ENCODE measurements at regions not wholly inside any gene's neighbourhood (a gene's known extent, or its start where the extent isn't known, plus 50 kb on each side); places are given as distances from the start of the nearest gene placed in this dataset.

DNA sequence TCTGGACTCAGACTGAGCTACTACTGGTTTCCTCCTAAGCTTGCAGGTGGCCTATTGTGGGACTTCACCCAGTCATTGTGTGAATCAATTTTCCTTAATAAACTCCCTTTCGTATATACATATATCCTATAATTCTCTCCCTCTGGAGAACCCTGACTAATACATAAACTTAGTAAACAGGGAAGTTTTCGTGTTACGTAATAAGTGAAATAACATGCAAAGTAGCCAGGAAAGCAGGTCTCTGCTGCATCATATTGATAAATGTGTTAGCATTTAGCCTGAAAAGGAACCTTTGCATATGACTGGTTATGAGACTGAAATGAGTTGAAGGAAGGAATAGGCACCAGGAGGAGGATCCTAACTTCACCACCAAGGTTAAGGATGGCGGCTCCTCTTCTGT, 527.2 kb upstream of the FAM98A start:
- 97% methylated on average over 4 of the region's 4 CpGs; no CpG with 5 or more reads in 1 of the 2 experiments for WGBS, 2 experiments (ENCODE audit: extremely low coverage in 1 of 2, insufficient coverage in 1 of 2, insufficient read length in 1 of 2, insufficient replicate concordance in 2 of 2, low coverage in 1 of 2, low lambda C conversion rate in 2 of 2, missing lambda C conversion rate in 1 of 2)
- TF ChIP-seq CREB1 (IDR thresholded peaks at IDR 0.05) = no peak
- no peak for TF ChIP-seq SIRT6 (IDR thresholded peaks at IDR 0.05; ENCODE audit: low read length)
- TF ChIP-seq TCF12 (IDR thresholded peaks at IDR 0.05; ENCODE audit: low read depth, low read length) = no peak
- TF ChIP-seq, protein P1, sequence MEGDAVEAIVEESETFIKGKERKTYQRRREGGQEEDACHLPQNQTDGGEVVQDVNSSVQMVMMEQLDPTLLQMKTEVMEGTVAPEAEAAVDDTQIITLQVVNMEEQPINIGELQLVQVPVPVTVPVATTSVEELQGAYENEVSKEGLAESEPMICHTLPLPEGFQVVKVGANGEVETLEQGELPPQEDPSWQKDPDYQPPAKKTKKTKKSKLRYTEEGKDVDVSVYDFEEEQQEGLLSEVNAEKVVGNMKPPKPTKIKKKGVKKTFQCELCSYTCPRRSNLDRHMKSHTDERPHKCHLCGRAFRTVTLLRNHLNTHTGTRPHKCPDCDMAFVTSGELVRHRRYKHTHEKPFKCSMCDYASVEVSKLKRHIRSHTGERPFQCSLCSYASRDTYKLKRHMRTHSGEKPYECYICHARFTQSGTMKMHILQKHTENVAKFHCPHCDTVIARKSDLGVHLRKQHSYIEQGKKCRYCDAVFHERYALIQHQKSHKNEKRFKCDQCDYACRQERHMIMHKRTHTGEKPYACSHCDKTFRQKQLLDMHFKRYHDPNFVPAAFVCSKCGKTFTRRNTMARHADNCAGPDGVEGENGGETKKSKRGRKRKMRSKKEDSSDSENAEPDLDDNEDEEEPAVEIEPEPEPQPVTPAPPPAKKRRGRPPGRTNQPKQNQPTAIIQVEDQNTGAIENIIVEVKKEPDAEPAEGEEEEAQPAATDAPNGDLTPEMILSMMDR (IDR thresholded peaks at IDR 0.05; ENCODE audit: control extremely low read depth in 1 of 3, insufficient read depth in 1 of 3, low read depth in 1 of 3, low read length in 3 of 3) = no peak
- no peak for TF ChIP-seq TAF1 (IDR thresholded peaks at IDR 0.05; ENCODE audit: low read depth, low read length)
- no peak for TF ChIP-seq E2F6 (IDR thresholded peaks at IDR 0.05)
- CTCF ChIA-PET (ENCODE audit: partially characterized antibody) = interaction anchor here (0.6 kb wide), 1 partner anchor 279 kb away, joined by 3 read pairs; no protein-coding TSS in a partner anchor

More for the DNA sequence above, 527.2 kb upstream of the FAM98A start:
- Histone ChIP-seq H4K5ac (ENCODE audit: insufficient read length, low read depth, low read length) (no peak overlapping the region), H2BK15ac (ENCODE audit: low read length) (no peak overlapping the region), H2AFZ (ENCODE audit: low read length) (no peak overlapping the region), H3K9me3 (ENCODE audit: insufficient read depth in 2 of 2, low read depth in 1 of 2, low read length in 1 of 2) (peaks cover 0 to 3% of the 10 kb centered on the region in 2 experiments; a peak in 1 of 4 replicates), H2BK120ac (replicated peaks; ENCODE audit: low read depth, low read length) (no peak overlapping the region), H3K27me3 (replicated peaks in 1 of 4; ENCODE audit: control insufficient read depth in 3 of 4, extremely low read depth in 1 of 4, insufficient read depth in 3 of 4, low read length in 3 of 4) (no peaks in the 10 kb centered on the region), H3K9ac (replicated peaks in 1 of 4; ENCODE audit: extremely low read depth in 1 of 4, low read depth in 3 of 4, low read length in 3 of 4) (no peak overlapping the region), H3K23me2 (ENCODE audit: low read depth, low read length) (no peaks in the 10 kb centered on the region), H3K4me3 (ENCODE audit: extremely low read depth in 1 of 4, insufficient read depth in 2 of 4, low read depth in 3 of 4, low read length in 4 of 4) (no peak overlapping the region), H2BK20ac (ENCODE audit: low read length) (no peak overlapping the region), H2BK5ac (ENCODE audit: low read depth, low read length) (no peak overlapping the region), H3K79me2 (ENCODE audit: control insufficient read depth in 1 of 2, insufficient read depth in 2 of 2, low read length in 2 of 2) (no peaks in the 10 kb centered on the region), H3K79me1 (ENCODE audit: low read depth, low read length) (no peaks in the 10 kb centered on the region), H2BK12ac (ENCODE audit: low read depth, low read length) (no peak overlapping the region), H3K4me1 (replicated peaks in 1 of 4; ENCODE audit: control insufficient read depth in 3 of 4, insufficient read depth in 4 of 4, low read length in 3 of 4) (no peaks in the 10 kb centered on the region), H3K14ac (ENCODE audit: insufficient read length) (no peak overlapping the region), H3K4ac (replicated peaks; ENCODE audit: insufficient read length, low read depth, low read length) (no peak overlapping the region), H4K91ac (replicated peaks; ENCODE audit: insufficient read length, low read length) (no peak overlapping the region), H4K8ac (ENCODE audit: extremely low read depth, insufficient read depth, low read length) (no peak overlapping the region), H3K23ac (ENCODE audit: insufficient read length) (no peak overlapping the region), H2AK5ac (ENCODE audit: low read depth, low read length) (no peak overlapping the region), H3K4me2 (ENCODE audit: insufficient read depth in 1 of 2, low read depth in 2 of 2, low read length in 2 of 2) (no peak overlapping the region), H3K56ac (replicated peaks; ENCODE audit: insufficient read length, low read depth, low read length) (no peak overlapping the region), H4K20me1 (replicated peaks in 1 of 2; ENCODE audit: control insufficient read depth in 1 of 2, insufficient read depth in 2 of 2, low read length in 2 of 2) (no peaks in the 10 kb centered on the region), H3K18ac (ENCODE audit: extremely low read depth, low read length) (no peak overlapping the region), H3K36me3 (ENCODE audit: control insufficient read depth in 2 of 4, insufficient read depth in 4 of 4, low read length in 3 of 4) (no peaks in the 10 kb centered on the region), H3K27ac (ENCODE audit: low read depth, low read length) (no peak overlapping the region)
- POLR2A ChIA-PET (ENCODE audit: partially characterized antibody) = no interaction called here
- no peak for DNase-seq (ENCODE audit: low read depth in 1 of 2, low spot score in 2 of 2)
- no peak for FAIRE-seq

Data from H1 (cell line).